HuH-7.5 (cell line): ENCODE measurements at regions not wholly inside any gene's neighbourhood (a gene's known extent, or its start where the extent isn't known, plus 50 kb on each side); places are given as distances from the start of the nearest gene placed in this dataset.

ENCODE experiments used
- DNase-seq: peaks from one replicate; pipeline ENCODE4 v3.0.0; 2011; ENCODE audit warnings: low spot score

DNA sequence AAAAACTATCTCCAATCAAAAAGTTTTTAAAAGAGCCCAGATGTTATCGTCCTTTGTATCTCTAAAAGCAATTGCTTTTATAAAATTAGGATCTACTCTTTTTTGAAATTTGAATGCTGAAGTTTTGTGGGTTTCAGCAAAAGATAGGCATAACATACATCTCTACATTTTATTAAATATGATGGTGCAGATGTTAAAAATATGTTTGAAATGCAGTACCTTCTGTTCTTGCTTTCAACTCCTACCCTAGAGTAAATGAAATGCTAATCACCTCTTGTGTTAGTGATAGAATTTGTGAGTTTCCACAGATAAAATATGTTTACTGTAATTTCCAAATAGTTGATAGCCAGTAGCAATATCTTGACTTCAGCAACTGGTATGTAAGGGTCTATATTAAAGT lies 95.7 kb upstream of the VPREB1 start:
- no peak for DNase-seq

DNA sequence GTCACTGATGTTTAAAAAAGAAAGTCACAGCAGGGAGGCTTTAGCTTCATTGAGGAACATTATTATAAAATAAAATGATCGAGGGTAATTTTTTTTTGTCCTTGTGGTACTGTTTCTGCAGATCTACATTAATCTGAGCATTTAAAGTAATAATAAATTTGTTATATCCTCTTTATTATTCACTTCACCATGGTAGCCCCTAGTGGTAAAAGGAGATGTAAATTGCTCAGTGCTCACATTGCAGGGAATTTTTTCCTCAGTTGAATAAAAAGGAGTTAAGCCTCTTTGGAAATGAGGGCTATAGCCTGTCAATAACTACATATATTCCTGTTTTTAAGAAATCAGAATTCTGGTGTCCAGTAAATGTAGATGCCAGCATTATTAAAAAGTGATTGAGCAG lies 99.7 kb upstream of the VPREB1 start:
- no peak for DNase-seq

DNA sequence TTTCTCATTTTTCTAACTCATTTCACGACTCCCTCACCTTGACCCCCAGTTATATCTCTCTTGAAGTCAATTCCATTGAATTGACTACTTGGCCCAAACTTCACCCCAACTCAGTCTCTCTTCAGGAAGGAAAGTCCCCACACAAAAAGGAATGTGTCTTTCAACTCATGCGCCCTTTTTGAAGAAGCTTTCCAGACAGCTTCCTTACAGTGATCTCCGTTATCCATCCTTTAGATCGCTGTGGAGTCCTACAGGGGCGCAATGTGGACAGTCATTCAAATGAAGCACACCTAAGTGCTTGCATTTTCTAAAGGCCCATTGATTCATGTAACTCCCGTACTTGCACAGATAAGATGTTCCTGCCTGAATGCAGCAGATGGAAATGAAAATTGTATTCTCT lies 101.1 kb upstream of the VPREB1 start:
- no peak for DNase-seq

DNA sequence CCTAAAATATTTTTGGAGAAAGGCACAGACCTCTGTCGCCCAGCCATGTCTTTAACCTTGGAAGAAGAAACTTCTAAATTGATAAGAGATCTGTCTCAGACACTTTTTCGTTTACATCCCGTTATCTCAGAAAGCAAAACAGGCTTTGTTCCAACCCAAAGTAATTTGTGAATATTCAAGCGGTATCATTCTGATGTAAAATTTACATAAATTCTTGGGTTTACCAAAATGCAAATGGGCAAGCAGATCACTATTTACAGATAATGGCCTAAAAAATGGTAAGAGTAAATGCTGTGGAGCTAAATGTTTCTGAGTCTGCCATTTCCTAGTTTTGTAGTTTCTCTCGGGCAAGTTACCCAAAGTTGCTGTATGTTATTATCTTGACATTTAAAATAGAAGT lies 101.9 kb upstream of the VPREB1 start:
- no peak for DNase-seq

DNA sequence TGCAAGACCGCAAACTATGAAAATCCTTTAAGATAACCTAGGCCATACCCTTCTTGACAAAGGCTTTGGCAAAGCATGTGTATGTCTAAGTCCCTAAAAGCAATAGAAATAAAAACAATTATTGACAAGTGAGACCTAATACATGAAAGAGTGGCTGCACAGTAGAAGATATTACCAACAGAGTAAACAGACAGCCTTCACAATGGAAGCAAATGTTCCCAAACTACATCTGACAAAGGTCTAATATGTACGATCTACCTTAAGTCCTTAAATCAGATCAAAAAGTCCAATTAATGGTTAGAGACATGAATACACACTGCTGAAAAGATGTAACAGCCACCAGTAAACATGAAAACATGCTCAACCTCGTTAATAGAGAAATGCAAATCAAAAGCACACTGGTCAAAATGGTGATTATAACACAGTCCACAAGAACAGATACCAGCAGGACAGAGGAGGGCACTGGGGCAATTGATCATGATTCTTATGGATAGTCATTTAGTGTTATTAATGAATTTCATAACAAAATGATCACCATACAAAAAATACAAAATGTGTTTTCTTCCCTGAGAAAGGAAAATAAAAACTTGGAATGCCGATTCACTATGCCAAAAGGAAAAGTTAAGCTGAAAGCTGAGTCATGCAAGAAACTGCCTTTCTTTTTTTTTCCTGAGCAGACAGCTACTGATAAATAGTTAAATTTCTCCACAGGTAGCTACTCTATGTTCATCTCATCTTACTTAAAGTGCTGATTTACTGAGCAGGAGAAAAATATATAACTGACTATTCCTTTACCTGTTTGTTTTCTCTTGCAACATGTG lies 102.6 kb upstream of the VPREB1 start:
- DNase-seq, result no peak

DNA sequence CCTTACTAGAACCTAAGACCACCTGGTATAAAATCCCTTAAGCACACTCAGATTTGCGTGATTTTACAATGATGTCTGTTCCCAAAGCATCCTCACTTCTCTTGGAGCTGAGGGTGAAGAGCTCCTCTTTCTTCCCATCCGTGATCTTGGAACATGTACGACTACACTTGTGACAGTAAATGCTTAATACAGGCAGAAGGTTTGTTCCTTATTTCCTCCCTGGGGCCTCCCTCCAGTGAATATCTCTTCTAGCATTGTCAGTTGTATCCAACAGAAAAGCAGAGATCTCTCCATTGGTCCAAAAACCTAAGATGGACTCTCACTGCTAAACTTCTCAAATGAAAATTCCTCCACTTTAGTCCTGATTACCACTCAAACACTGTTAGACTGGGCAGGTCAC lies 103.6 kb upstream of the VPREB1 start:
- DNase-seq, result no peak

DNA sequence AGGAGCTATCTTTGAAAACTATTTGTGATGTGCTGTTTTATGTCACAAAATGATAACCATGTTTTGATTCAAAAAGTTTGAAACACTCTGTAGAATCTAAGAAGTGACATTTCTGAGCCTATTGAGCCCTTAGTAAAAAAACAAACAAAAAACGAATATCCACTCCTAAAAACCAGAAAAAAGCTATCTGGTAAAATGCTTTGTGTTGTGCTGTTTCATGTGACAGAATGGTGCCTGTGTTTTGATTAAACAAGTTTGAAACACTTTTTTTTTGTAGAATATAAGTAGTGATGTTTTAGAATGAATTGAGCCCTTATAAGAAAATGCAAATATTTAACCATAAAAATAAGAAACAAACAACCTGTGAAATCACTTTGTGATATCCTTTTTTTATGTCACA lies 105.2 kb upstream of the VPREB1 start:
- DNase-seq, result no peak

DNA sequence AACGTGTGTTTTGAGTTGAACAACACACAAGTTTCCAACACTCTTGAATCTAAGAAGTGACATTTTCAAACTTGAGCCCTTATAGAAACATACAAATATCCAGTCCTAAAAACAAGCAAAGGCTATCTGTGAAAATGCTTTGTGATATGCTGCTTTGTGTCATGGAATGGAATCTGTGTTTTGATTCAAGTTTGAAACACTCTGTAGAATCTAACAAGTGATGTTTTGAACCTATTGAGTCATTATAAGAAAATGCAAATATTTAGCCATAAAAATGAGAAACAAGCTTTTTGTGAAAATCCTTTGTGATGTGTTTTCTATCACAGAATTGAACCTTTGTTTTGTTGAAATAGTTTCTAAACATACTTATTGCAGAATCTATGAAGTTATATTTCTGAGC lies 105.7 kb upstream of the VPREB1 start:
- no peak for DNase-seq

DNA sequence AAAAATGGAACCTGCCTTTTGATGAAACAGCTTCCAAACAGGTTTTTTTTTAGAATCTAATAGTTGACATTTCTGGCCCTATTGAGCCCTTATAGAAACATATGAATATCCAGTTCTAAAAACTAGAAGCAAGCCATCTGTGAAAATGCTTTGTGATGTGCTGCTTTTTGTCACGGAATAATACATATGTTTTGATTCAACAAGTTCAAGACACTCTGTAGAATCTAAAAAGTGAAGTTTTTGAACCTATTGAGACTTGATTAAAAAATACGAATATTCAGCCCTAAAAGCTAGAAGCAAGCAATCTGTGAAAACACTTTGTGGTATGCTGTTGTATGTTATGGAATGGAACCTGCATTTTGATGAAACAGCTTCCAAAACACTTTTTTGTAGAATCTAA lies 106.7 kb upstream of the VPREB1 start:
- DNase-seq, result no peak

DNA sequence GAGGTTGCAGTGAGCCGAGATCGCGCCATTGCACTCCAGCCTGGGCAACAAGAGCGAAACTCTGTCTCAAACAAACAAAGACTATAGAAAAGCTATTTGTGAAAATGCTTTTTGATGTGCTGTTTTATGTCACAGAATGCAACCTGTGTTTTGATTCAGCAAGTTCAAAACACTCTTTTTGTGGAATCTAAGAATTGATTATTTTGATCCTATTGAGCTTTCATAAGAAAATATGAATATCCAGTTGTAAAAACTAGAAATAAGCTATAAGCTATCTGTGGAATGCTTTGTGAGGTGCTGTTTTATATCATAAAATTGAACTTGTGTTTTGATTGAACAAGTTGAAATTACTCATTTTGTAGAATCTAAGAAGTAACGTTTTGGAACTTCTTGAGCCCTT lies 110.7 kb upstream of the VPREB1 start:
- no peak for DNase-seq

DNA sequence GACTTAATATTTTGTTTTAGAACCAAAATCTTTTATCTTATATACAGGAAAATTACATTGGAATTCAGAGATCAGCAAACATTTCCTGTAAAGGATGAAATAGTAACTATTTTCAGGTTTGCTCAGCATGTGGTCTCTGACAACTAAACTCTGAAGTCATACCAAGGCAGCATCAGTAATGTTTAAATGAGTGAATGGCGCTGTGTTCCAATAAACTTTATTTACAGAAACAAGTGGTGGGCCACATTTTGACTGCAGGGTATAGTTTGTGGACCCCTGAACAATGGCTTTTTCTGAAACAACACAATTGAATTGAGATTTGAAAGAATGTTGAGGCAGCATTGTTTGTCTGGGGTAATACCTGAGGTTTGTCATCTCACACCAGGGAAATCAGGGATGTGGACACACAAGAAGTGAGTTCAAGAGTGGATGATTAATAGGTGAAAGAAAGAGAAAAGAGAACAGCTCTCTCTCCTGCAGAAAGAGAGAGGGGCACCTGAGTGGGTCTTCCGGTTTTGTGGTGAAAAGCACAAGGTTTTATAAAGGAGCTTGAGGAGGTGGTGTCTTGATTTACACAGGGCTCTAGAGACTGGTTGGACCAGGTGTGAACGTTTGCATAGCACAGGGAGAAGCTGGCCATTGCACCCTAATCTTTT lies 113.5 kb upstream of the VPREB1 start:
- no peak for DNase-seq

DNA sequence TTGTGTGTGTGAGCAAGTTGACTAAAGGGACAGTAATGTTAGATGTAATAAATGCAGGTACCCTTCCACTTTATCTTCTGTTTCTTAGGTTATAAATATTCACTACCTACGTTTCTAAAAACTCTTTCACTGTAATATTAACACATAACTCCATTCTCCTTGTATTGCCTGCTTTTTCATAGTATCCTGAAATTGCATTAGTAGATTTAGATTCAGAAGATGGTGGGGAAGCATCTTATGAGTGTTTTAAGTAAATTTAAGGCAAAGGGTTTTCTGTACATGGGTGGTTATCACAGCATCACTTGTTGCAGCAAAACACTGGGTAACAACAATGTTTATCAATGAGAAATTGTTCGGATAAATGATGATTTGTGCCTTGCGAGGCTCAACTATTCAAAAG lies 115.2 kb upstream of the VPREB1 start:
- DNase-seq, result no peak

DNA sequence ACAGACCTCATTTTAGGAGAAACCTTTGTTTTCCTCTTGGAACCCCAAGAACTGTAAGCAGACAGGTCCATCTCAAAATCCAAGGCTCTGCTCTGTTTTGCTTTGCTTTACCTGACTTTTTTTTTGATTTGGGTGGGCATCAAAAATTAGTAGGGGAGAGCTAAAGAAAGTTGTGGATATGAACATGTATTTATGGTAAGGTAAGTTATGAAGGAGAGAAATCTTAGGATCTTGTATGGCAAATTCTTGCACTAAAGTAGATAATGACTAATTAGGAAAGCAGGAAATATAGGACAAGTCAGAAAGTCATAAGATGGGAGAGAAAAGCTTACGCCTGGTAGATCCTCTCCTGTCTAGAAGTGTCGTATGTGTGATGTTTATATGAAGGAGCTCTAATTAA lies 116.1 kb upstream of the VPREB1 start:
- DNase-seq, result no peak

DNA sequence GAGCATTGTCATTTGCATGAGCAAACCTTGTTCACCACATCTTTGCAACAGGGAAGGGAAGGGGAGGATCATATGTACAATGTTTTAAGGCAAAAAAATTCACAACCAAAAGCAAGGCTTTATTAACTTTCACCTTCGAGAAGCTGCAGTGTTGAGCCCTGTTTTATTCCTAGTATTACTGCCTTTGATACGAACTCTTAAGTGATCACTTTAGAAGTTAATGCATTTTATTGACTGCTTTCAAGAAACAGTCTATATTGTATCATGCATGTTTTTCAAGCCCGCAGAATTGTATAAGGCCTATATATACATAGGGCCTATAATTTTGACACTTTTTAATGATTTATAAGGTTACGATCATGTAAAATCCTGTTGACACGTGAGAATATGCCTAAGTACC lies 117.5 kb upstream of the VPREB1 start:
- no peak for DNase-seq

DNA sequence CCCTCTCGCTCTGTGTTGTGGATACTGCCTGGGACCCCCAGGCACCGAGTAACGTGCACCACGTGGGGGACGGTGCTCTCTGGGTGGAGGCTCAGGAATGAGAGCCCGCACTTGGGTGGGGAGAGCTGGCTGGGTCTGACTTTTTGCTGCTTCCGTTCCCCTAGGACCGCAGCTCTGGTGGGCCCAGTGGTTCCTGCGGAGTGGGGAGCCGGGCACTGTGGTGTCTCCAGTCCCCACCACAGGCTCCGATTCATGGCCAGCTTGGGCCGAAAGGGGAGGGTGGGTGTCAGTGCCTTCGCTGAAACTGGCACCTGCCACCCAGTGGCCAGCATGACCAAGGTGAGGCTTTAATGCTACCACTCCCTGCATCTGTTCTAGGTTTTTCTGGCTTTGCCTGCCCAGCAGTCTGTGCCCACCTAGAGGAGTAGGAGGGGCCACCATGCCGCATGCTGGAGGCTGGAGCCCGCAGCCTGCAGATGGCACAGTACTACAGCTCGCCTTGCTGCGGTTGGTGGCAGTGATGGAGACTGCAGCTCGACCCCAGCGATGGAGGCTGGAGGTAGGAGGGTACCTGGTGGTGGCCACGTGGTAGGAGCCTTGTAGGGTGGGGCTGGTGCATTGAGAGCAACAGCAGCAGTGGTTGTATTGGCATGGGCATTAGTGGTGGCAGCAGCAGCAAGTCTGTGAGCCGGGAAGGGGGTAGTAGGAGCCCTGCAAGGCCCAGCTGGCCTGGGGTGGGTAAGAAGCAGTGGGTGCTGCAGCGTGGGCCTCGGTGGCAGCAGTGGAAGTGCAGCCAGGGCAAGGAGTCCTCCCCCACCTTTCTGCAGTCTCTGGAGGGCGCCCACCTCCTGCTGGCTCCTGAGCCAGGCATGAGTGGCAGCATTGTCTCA lies 118.8 kb upstream of the VPREB1 start:
- no peak for DNase-seq

DNA sequence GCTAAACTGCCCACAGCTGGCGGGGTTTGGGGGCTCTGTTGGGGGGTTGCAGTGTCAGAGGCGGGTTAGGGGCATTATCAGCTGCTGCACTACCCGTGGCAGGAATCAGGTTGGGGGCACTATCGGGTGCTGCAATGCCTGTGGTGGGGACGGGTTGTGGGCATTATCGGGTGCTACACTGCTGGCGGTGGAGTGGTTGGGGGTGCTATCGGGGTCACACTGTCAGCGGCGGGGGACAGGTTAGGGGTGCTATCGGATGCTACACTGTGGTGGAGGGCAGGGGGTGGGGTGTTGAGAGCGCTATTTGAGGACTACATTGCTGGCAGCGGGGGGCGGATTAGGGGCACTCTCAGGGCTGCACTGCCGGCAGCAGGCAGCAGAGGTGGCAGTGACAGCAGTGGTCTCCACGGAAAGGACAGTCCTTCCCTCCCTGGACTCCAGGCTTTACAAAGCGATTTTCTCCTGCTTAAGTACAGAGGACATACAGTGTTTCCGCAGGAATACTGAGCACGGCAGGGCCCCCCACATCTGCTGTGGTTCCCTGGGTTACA lies 119.5 kb upstream of the VPREB1 start:
- no peak for DNase-seq

DNA sequence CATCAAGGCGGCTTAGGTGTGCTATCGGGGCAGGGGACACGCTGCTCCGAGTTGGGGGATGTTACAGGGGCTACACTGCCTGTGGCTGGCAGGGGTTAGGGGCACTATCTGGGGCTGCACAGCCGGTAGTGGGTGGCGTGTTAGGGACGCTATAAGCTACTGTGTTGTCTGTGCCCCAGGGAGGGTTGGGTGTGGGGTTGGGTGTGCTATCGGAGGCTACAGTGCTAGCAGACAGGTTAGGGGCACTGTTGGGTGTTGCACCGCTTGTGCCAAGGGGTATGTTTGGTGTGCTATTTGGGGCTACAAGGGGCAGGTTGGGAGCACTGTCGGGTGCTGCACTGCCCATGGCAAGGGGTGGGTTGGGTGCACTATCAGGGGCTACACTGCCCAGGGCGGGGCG lies 120.2 kb upstream of the VPREB1 start:
- DNase-seq, result no peak

DNA sequence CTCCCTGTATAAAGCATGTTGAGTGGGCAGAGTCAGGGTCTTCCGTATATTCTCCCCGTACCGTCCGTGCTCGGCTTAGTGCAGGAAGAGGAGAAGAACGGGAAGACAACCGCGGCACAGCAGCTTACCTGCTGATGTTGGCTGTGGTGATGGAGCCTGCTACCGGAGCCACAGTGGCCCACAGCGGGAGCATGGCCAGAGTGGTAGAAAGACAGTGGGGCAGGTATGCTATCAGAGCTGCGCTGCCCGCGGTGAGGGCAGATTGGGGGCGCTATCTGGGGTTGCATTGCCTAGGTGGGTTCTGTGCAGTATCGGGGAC lies 120.7 kb upstream of the VPREB1 start:
- no peak for DNase-seq

DNA sequence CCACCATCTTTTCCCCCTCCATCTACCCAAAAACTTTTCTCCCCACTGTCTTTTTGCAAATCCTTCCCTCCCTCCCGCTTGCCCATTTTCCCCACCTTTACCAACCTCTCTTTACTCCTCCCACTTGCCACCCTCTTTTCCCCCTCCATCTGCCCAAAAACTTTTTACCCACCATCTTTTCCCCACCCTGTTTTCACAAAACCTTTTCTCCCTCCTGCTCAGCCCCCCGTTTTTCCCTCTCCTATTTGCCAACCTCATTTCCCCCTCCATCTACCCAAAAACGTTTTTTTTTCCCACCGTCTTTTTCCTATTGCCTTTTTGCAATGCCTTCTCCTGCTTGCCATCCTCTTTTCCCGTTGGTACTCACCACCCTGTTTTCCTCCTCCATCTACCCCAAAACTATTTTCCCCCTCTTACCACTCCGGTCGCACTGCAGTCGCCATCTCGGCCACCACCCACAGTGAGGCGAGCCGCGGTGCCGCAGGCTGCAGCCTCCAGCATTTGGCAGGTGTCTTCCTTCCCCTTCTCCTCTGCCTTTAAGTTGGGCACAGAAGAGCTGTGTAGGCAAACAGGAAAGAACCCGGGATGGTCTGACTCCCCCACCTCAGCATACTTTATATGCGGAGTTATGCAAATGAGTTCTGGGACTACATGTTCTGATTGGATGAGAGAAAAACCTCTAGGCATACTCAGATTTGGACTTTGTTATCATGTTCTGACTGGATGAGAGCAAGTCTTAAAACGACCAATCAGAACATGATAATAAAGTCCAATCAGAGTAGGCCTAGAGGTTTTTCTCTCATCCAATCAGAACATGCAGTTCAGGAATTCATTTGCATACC lies 121.2 kb upstream of the VPREB1 start:
- peak; percentile 38 for DNase-seq

DNA sequence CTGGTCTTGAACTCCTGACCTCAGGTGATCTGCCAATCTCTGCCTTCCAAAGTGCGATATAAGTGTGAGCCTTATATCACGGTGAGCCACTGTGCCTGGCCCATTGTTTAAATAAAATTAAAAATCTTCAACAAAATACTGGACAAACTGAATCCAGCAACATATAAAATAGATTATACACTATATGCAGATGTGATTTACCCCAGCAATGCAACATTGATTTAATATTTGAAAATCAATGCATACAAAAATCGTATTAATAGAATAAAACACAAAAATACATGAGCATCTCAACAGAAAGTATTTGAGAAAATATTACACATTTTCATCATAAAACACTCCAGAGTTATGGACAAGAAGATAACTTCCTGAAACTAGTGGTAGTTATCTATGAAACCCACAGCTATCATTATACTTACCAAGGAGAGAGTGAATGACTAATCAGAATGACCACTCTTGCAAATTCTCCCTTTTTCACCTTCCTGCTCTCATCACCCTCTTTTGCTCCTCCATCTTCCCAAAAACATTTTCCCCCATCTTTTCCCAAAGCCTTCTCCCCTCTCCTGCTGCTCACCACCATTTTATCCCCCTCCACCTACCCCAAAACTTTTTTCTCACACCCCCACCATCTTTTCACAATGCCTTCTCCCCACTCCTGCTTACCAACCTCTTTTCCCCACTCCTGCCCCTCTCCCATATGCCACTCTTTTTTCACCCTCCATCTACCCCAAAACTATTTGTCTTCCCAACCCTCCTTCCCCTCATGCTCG lies 122.1 kb upstream of the VPREB1 start:
- no peak for DNase-seq

DNA sequence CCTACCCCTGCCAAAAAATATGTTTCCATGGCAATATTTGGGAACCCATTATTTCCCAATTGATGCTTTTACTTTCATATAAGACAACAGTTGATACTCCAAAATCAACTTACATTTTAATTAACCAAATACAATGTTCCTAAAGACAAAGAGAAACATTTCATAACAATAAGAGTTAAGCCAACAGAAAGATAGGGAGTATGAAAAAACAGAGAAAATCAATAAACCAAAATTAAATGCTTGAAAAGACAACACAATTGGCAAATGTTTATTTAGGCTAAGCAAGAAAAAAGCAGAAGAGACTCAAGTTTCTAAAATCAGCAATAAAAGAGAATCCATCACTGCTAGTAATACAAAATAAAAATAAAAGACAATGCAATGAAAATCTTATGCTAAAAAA lies 123.1 kb upstream of the VPREB1 start:
- DNase-seq, result no peak
